Left hindlimb (tissue), 1 donor: ENCODE measurements at regions not wholly inside any gene's neighbourhood (a gene's known extent, or its start where the extent isn't known, plus 50 kb on each side); places are given as distances from the start of the nearest gene placed in this dataset.

ENCODE experiments used
- DNase-seq: peaks from one replicate; pipeline ENCODE4 v3.0.0-alpha.2; 2018

DNA sequence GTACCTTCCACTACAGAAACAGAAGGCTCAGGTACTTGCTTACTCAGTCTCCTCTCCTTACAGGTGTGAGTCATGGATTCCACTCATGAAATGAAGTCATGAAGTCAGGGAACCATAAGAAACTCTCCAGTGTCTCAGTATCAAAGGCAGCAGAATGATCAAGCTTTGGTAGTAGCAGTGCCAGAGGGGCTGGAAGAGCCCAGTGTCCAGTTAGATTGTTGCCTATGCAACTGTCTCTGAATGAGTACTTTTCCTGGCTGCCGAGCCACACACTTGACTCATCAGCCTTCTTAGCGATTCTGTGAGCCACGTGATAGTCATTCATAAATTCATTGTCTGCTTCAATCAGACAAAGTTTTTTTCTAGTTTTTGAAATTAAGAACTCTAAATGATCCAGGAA lies 52.2 kb upstream of the DTNBP1 start:
- DNase-seq: no peak

DNA sequence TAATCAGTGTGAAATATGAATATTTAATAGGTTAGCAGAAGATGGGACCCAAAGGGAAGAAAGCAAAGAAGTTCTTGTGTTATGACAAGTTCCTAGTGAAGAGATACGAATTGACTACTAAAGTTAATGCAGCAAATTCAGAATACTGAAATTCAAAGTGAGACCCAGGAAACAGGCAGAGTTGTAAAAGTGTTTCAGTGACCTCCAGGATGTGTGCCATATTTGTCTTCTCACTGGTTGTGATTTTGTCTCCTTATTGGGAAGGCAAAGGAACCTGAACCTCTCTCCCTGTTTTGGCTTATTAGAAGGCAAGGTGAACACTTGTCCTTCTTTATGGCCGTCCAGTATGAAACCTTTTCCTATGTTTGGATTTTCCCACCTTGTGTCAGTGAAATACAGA lies 51.8 kb upstream of the DTNBP1 start:
- DNase-seq: no peak

DNA sequence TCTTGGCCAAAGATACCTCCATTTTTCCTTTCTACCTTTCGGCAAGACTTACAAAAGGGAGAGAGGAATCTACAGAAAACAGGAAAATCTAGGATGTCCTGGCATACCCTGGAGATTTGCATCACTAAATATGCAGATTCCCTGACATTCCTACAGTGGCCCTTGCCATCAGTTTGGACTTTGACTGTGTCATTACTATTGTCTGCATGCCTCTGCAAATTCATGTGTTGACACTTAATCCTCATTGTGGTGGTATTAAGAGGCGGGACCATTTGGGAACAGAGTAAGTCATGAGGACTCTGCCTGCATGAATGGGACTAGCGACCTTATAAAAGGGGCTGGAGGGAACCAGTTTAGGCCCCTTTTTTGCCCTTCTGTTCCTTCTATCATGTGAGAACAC lies 50.5 kb upstream of the DTNBP1 start:
- no peak for DNase-seq

DNA sequence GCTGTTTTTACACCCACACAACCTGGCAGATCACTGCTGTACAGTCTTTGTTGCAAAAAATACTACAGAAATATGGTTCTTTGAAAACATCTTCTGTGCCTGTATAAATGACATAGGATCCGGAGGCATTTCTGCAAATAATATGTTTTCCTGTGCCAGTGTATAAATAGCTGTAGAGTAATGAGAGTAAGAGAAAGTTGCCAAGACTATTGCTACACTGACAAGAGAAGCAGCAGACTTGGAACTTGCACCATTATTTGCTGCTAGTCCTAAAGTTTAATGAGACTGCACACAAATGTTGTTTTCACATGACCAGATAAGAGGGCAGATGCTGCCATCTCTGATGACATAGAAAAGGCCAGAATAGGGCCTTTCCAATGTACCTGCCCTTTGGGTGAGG lies 50.0 kb upstream of the DTNBP1 start:
- DNase-seq: no peak
